ENCODE measurements at regions not wholly inside any gene's neighbourhood (a gene's known extent, or its start where the extent isn't known, plus 50 kb on each side); places are given as distances from the start of the nearest gene placed in this dataset.

DNA sequence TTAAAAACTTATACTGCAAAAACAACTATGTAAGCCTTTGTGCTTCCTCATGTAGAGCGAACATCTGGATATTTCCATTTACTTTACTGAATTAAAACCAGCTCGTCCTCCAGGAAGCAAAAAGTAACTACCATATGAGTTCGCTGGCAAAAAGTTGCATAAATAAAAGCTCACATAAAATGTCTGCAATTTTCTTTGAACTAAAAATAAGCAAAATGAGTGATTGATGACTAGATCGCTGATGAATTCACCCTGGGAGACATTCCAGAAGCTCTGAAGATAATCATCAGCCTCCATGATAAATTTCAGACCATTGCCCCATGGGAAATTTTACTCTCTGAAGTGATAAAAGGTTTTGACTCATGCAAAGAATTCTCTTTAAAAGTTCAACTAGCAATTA, 67.3 kb upstream of the SACS start:
- H3K79me2 ChIP-seq (ENCODE audit: insufficient read depth, low read length) = no peaks in the 10 kb centered on the region
- no peak overlapping the region for H2AFZ ChIP-seq (ENCODE audit: low read length)
- no peak overlapping the region for H3K9ac ChIP-seq (ENCODE audit: insufficient read depth, low read depth, low read length)
- ATAC-seq (no peak), FAIRE-seq (no peak), DNase-seq (ENCODE audit: low spot score) (no peak)
- TF ChIP-seq ELF3 (CRISPR knock-in tag; IDR thresholded peaks at IDR 0.05) (no peak), ZNF788 (CRISPR knock-in tag; IDR thresholded peaks at IDR 0.05; ENCODE audit: borderline replicate concordance) (no peak), ZNF703 (CRISPR knock-in tag; IDR thresholded peaks at IDR 0.05; ENCODE audit: borderline replicate concordance) (no peak), ZNF101 (CRISPR knock-in tag; IDR thresholded peaks at IDR 0.05; ENCODE audit: borderline replicate concordance, low read depth) (no peak), ZNF234 (CRISPR knock-in tag; conservative IDR thresholded peaks at IDR 0.05) (no peak), MTF1 (CRISPR knock-in tag; IDR thresholded peaks at IDR 0.05) (no peak), HOXA7 (CRISPR knock-in tag; IDR thresholded peaks at IDR 0.05) (no peak)
- TF ChIP-seq, protein P1, sequence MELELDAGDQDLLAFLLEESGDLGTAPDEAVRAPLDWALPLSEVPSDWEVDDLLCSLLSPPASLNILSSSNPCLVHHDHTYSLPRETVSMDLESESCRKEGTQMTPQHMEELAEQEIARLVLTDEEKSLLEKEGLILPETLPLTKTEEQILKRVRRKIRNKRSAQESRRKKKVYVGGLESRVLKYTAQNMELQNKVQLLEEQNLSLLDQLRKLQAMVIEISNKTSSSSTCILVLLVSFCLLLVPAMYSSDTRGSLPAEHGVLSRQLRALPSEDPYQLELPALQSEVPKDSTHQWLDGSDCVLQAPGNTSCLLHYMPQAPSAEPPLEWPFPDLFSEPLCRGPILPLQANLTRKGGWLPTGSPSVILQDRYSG (CRISPR knock-in tag; IDR thresholded peaks at IDR 0.05) = no peak
- TF ChIP-seq, protein P2, sequence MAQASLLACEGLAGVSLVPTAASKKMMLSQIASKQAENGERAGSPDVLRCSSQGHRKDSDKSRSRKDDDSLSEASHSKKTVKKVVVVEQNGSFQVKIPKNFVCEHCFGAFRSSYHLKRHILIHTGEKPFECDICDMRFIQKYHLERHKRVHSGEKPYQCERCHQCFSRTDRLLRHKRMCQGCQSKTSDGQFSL (CRISPR knock-in tag; IDR thresholded peaks at IDR 0.05) = no peak
- H3K36me3 ChIP-seq (replicated peaks in 1 of 2; ENCODE audit: control insufficient read depth in 1 of 2, insufficient read depth in 2 of 2, low read length in 2 of 2) = no peaks in the 10 kb centered on the region
- H3K27me3 ChIP-seq (ENCODE audit: control insufficient read depth in 1 of 2, insufficient read depth in 2 of 2, low read length in 2 of 2) = peaks cover 0 to 6% of the 10 kb centered on the region in 2 experiments; a peak in 2 of 5 replicates
- 40% methylated on average over 4 of the region's 4 CpGs for WGBS (ENCODE audit: low lambda C conversion rate)
- in situ Hi-C loops (cut with HindIII; ENCODE audit: extremely low pct_ligation_motif_present, low pct_unique_long_range_greater_than_20kb) = no loop called here
- intact Hi-C loops (cut with micrococcal nuclease; ENCODE audit: unreplicated experiment) = no loop called here
- H3K4me1 ChIP-seq (ENCODE audit: insufficient read depth, low read length) = no peaks in the 10 kb centered on the region
- H3K9me3 ChIP-seq (ENCODE audit: low read length) = no peaks in the 10 kb centered on the region
- CTCF ChIA-PET (ENCODE audit: low intra/inter-chr PET ratio, low total read pairs) = no interaction called here
- no peak overlapping the region for H3K4me3 ChIP-seq (replicated peaks in 1 of 3; ENCODE audit: insufficient read depth in 1 of 3, low read depth in 2 of 3, low read length in 3 of 3)
- no peak overlapping the region for H3K4me2 ChIP-seq (ENCODE audit: low read depth, low read length)
- H3K27ac ChIP-seq (ENCODE audit: extremely low read length, insufficient read depth, low read length) = no peak overlapping the region
- no TSS peak for BruUV-seq (replicated peaks)
- no peaks in the 10 kb centered on the region for H4K20me1 ChIP-seq (ENCODE audit: insufficient read depth, low read length)
- POLR2A ChIA-PET = no interaction called here

Data from HepG2 (cell line).